ENCODE measurements at regions not wholly inside any gene's neighbourhood (a gene's known extent, or its start where the extent isn't known, plus 50 kb on each side); places are given as distances from the start of the nearest gene placed in this dataset.

- DNase-seq (ENCODE audit: extremely low spot score) = no peak
- CTCF ChIA-PET = no interaction called here
- no peak for TF ChIP-seq CTCF (IDR thresholded peaks at IDR 0.05; ENCODE audit: control extremely low read depth, extremely low read depth, low read depth, missing control alignments)
- POLR2A ChIA-PET = no interaction called here
Measured at GRCh38 chr1:238205045-238205662, 314.4 kb upstream of the ZP4 start.

GRCh38 chr1:238201992-238202391 lies 311.3 kb upstream of the ZP4 start:
- TF ChIP-seq CTCF (IDR thresholded peaks at IDR 0.05; ENCODE audit: control extremely low read depth, extremely low read depth, low read depth, missing control alignments) = no peak
- DNase-seq (ENCODE audit: extremely low spot score) = no peak
- ChIA-PET CTCF (interaction anchor here (1.6 kb wide), 1 partner anchor 24 kb away, joined by 5 read pairs; no protein-coding TSS in a partner anchor), POLR2A (no interaction called here)

DNA sequence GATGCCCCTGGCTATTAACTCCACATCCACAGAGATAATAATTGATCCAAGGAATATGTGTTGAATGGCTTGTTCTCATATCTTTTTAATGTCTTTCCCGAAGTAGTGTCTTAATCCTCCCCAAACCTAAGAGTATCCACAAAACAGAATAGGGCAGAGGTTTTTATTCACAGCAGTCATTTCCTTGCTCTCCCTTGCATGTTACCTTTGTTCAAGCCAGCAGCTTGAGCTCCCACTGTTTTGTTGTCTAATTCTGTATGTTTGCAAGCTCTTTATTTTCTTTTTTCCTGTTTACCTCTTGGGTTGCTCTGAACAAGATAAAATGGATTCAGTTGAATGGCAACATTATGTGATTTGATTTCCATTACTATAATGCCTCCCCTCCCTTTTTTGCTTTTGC lies 308.6 kb upstream of the ZP4 start:
- no peak for TF ChIP-seq CTCF (IDR thresholded peaks at IDR 0.05; ENCODE audit: control extremely low read depth, extremely low read depth, low read depth, missing control alignments)
- no peak for DNase-seq (ENCODE audit: extremely low spot score)
- CTCF ChIA-PET = no interaction called here
- POLR2A ChIA-PET = no interaction called here

DNA sequence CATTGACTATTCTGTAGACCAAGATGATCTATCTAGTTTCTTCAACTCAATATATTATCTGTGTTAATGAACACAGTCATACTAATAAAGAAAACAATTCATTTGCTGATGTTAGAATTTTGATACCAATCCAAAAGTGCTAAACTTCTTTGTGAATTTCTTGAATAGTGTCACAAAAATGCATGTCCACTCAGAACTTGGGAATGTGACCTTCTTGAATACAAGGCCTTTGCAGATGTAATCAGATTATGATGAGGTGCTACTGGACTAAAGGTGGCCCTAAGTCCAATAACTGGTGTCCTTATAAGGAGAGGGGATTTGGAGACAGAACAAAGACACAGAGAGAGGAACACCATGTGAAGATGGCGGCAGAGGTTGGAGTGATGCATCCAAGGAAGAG lies 305.8 kb upstream of the ZP4 start:
- TF ChIP-seq CTCF (IDR thresholded peaks at IDR 0.05; ENCODE audit: control extremely low read depth, extremely low read depth, low read depth, missing control alignments) = no peak
- DNase-seq (ENCODE audit: extremely low spot score) = no peak
- POLR2A ChIA-PET = no interaction called here
- CTCF ChIA-PET = interaction anchor here (0.8 kb wide), 1 partner anchor 9 kb away, joined by 3 read pairs; no protein-coding TSS in a partner anchor

- no peak for DNase-seq (ENCODE audit: extremely low spot score)
- no peak for TF ChIP-seq CTCF (IDR thresholded peaks at IDR 0.05; ENCODE audit: control extremely low read depth, extremely low read depth, low read depth, missing control alignments)
- ChIA-PET POLR2A (no interaction called here), CTCF (no interaction called here)
Measured at GRCh38 chr1:238191170-238191569, 300.4 kb upstream of the ZP4 start.

DNA sequence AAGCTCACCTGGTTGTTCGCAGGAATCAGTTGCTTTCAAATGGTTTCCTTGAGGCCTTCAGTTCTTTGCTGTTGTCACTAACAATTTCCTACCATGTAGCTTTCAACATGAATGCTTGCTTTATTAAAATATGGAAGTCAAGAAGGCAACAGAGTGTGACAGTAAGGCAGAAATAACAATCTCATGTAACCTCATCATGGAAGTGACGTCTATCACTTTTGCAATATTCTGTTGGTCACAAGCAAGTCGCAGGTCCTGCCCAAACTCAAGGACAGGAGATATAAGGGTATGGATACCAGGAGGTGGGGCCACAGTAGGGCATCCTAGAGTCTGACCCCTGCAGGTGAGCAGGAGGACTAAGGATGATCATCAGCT lies 296.8 kb upstream of the ZP4 start:
- TF ChIP-seq CTCF (IDR thresholded peaks at IDR 0.05; ENCODE audit: control extremely low read depth, extremely low read depth, low read depth, missing control alignments) = no peak
- DNase-seq (ENCODE audit: extremely low spot score) = no peak
- ChIA-PET CTCF (interaction anchor here (0.7 to 0.9 kb wide), 2 partner anchors 9 to 217 kb away, joined by 3 read pairs; no protein-coding TSS in a partner anchor), POLR2A (no interaction called here)
